CD4-positive, alpha-beta T cell treated with Interleukin-6 for 4 hours (primary cell): ENCODE measurements at regions not wholly inside any gene's neighbourhood (a gene's known extent, or its start where the extent isn't known, plus 50 kb on each side); places are given as distances from the start of the nearest gene placed in this dataset.
A peak's percentile ranks its signal among the peaks of the same experiment; 100 is the strongest.
"Not testable (repeated sequence)": the region's sequence is repeated elsewhere in the genome, so short reads cannot be mapped to it uniquely, and the experiment has no call there.

Experiments used
- DNase-seq: peaks from one replicate; pipeline ENCODE4 v3.0.0-alpha.2; 2020; ENCODE audit warnings: mixed read lengths

GRCh38 chr7:103244865-103245264 is 52.4 kb upstream of the PMPCB start:
- DNase-seq: peak; percentile 1

GRCh38 chr7:103240806-103241205 is 56.4 kb upstream of the PMPCB start:
- DNase-seq: no peak

GRCh38 chr7:103235824-103236223 is 61.4 kb upstream of the PMPCB start:
- not testable (repeated sequence) for DNase-seq

DNA sequence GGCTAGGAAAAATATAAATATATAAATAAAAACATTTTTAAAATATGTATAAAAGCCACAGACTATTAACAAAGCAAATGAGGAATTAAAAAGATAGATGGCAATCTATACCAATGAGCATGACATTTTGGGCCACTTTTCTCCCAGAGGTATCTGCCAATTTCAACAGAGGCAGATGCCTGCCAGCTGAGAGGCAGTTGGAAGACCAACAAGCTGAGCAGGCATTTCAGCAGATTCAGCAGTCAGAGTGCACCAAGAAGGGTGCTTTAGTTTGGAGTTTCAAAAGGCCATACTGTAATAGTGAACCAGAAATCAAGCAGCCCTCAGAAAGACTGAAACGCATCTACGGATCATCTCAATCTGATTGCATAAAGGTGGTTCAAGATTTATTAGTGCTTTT is 62.4 kb upstream of the PMPCB start:
- DNase-seq: not testable (repeated sequence)

GRCh38 chr7:103227787-103228186 is 69.4 kb upstream of the PMPCB start:
- DNase-seq: not testable (repeated sequence)

GRCh38 chr7:103225798-103226197 is 71.4 kb upstream of the PMPCB start:
- DNase-seq: not testable (repeated sequence)

- DNase-seq: not testable (repeated sequence)
Measured at GRCh38 chr7:103223065-103223464, 74.2 kb upstream of the NAPEPLD start.

- not testable (repeated sequence) for DNase-seq
Measured at GRCh38 chr7:103211049-103211448, 62.1 kb upstream of the NAPEPLD start.

DNA sequence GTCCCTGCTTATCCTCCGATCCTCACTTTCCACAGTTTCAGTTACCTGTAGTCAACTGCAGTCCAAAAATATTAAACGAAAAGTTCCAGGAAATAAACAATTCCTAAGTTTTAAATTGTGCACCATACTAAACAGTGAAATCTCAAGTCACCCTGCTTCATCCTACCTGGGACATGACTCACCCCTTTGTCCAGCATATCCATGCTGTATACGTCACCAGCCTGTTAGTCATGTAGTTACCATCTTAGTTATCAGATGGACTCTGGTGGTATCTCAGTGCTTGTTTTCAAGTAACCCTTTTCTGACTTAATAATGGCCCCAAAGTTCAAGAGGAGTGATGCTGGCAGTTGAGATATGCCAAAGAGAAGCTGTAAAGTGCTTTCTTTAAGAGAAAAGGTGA is 50.3 kb upstream of the NAPEPLD start:
- DNase-seq: not testable (repeated sequence)
